ENCODE measurements at regions not wholly inside any gene's neighbourhood (a gene's known extent, or its start where the extent isn't known, plus 50 kb on each side); places are given as distances from the start of the nearest gene placed in this dataset.

GRCh38 chr2:193861557-193861956 lies 1666.8 kb upstream of the TMEFF2 start:
- BruUV-seq (replicated peaks), result no TSS peak
- TF ChIP-seq SYNCRIP (IDR thresholded peaks at IDR 0.05; ENCODE audit: insufficient read depth, low read depth, low read length) (no peak), CREB3 (CRISPR knock-in tag; IDR thresholded peaks at IDR 0.05) (no peak), ZNF207 (IDR thresholded peaks at IDR 0.05; ENCODE audit: borderline replicate concordance) (no peak), MLLT10 (CRISPR knock-in tag; IDR thresholded peaks at IDR 0.05) (no peak), PHF21A (CRISPR knock-in tag; IDR thresholded peaks at IDR 0.05) (no peak), SMAD1 (CRISPR knock-in tag; IDR thresholded peaks at IDR 0.05; ENCODE audit: borderline replicate concordance, low read depth) (no peak), FOXA3 (CRISPR knock-in tag; IDR thresholded peaks at IDR 0.05) (no peak), ARNTL (CRISPR knock-in tag; IDR thresholded peaks at IDR 0.05) (no peak), NRL (CRISPR knock-in tag; IDR thresholded peaks at IDR 0.05; ENCODE audit: borderline replicate concordance) (no peak), ZNF10 (CRISPR knock-in tag; IDR thresholded peaks at IDR 0.05; ENCODE audit: borderline replicate concordance, low read depth) (no peak), CCAR2 (optimal IDR thresholded peaks at IDR 0.05; ENCODE audit: low read depth, low read length) (no peak), KMT2B (CRISPR knock-in tag; IDR thresholded peaks at IDR 0.05) (no peak), SNRNP70 (IDR thresholded peaks at IDR 0.05; ENCODE audit: low read depth, low read length) (no peak), NR2C2 (CRISPR knock-in tag; IDR thresholded peaks at IDR 0.05; ENCODE audit: borderline replicate concordance) (no peak)
- TF ChIP-seq, protein P1, sequence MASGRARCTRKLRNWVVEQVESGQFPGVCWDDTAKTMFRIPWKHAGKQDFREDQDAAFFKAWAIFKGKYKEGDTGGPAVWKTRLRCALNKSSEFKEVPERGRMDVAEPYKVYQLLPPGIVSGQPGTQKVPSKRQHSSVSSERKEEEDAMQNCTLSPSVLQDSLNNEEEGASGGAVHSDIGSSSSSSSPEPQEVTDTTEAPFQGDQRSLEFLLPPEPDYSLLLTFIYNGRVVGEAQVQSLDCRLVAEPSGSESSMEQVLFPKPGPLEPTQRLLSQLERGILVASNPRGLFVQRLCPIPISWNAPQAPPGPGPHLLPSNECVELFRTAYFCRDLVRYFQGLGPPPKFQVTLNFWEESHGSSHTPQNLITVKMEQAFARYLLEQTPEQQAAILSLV (CRISPR knock-in tag; IDR thresholded peaks at IDR 0.05; ENCODE audit: borderline replicate concordance), result no peak
- TF ChIP-seq, protein P2, sequence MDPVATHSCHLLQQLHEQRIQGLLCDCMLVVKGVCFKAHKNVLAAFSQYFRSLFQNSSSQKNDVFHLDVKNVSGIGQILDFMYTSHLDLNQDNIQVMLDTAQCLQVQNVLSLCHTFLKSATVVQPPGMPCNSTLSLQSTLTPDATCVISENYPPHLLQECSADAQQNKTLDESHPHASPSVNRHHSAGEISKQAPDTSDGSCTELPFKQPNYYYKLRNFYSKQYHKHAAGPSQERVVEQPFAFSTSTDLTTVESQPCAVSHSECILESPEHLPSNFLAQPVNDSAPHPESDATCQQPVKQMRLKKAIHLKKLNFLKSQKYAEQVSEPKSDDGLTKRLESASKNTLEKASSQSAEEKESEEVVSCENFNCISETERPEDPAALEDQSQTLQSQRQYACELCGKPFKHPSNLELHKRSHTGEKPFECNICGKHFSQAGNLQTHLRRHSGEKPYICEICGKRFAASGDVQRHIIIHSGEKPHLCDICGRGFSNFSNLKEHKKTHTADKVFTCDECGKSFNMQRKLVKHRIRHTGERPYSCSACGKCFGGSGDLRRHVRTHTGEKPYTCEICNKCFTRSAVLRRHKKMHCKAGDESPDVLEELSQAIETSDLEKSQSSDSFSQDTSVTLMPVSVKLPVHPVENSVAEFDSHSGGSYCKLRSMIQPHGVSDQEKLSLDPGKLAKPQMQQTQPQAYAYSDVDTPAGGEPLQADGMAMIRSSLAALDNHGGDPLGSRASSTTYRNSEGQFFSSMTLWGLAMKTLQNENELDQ (CRISPR knock-in tag; IDR thresholded peaks at IDR 0.05; ENCODE audit: borderline replicate concordance), result no peak
- DNase-seq (ENCODE audit: low spot score) (no peak), FAIRE-seq (no peak), ATAC-seq (no peak)
- H3K27me3 ChIP-seq (ENCODE audit: control insufficient read depth in 1 of 2, insufficient read depth in 2 of 2, low read length in 2 of 2), result no peaks in the 10 kb centered on the region
- no peak overlapping the region for H3K4me2 ChIP-seq (ENCODE audit: low read depth, low read length)
- ChIA-PET CTCF (ENCODE audit: low intra/inter-chr PET ratio, low total read pairs) (no interaction called here), POLR2A (no interaction called here)
- H3K9ac ChIP-seq (ENCODE audit: insufficient read depth, low read depth, low read length), result no peak overlapping the region
- H3K36me3 ChIP-seq (replicated peaks in 1 of 2; ENCODE audit: control insufficient read depth in 1 of 2, insufficient read depth in 2 of 2, low read length in 2 of 2), result no peaks in the 10 kb centered on the region
- H3K4me3 ChIP-seq (replicated peaks in 1 of 3; ENCODE audit: insufficient read depth in 1 of 3, low read depth in 2 of 3, low read length in 3 of 3), result no peak overlapping the region
- H3K4me1 ChIP-seq (ENCODE audit: insufficient read depth, low read length), result no peaks in the 10 kb centered on the region
- in situ Hi-C loops (cut with HindIII; ENCODE audit: extremely low pct_ligation_motif_present, low pct_unique_long_range_greater_than_20kb) (no loop called here), intact Hi-C loops (cut with micrococcal nuclease; ENCODE audit: unreplicated experiment) (no loop called here)
- no peaks in the 10 kb centered on the region for H3K9me3 ChIP-seq (ENCODE audit: low read length)
- no peak overlapping the region for H2AFZ ChIP-seq (ENCODE audit: low read length)
- H4K20me1 ChIP-seq (ENCODE audit: insufficient read depth, low read length), result no peaks in the 10 kb centered on the region
- no peaks in the 10 kb centered on the region for H3K79me2 ChIP-seq (ENCODE audit: insufficient read depth, low read length)
- no peak overlapping the region for H3K27ac ChIP-seq (ENCODE audit: extremely low read length, insufficient read depth, low read length)
